HEK293 (cell line): ENCODE measurements at regions not wholly inside any gene's neighbourhood (a gene's known extent, or its start where the extent isn't known, plus 50 kb on each side); places are given as distances from the start of the nearest gene placed in this dataset.

Experiments used
- CTCF ChIA-PET: fragments of 350-600 bp; formaldehyde crosslinking; extraction: SDS; loops from one replicate; lab custom pipeline; 2021; ENCODE audit warnings: antibody characterized with exemption; lab: Yijun Ruan, JAX
- POLR2A ChIA-PET: fragments of 300-600 bp; formaldehyde crosslinking; extraction: SDS; loops from one replicate; lab custom pipeline; 2020; ENCODE audit warnings: antibody characterized with exemption, inconsistent platforms; lab: Yijun Ruan, JAX
- H3K27ac ChIP-seq: fragments of 200-500 bp; sonication (Bioruptor generic); 2 replicates; pipeline ENCODE4 v1.5.1; 2014; ENCODE audit warnings: low read depth, low read length, control low read depth, inconsistent platforms; ENCODE audit errors: extremely low read depth
- H3K36me3 ChIP-seq, 2 experiments: fragments of 200-500 bp in 1 of 2; sonication (Bioruptor generic) in 1 of 2; 1 replicate in 1 of 2; 2 replicates in 1 of 2; pipeline ENCODE4 v1.5.1; 2014 to 2017; ENCODE audit warnings: inconsistent platforms in 2 of 2, low read length in 2 of 2; ENCODE audit not compliant: control insufficient read depth in 2 of 2, insufficient read depth in 1 of 2
- H3K4me1 ChIP-seq: fragments of 200-500 bp; sonication (Bioruptor generic); 2 replicates; pipeline ENCODE4 v1.5.1; 2014; ENCODE audit warnings: mild to moderate bottlenecking, low read length, inconsistent platforms; ENCODE audit not compliant: control insufficient read depth, insufficient read depth
- H3K4me3 ChIP-seq: 2 replicates; pipeline ENCODE4 v1.5.1; 2011; ENCODE audit warnings: low read depth, mild to moderate bottlenecking, control low read depth, low read length, moderate library complexity
- H3K9me3 ChIP-seq: fragments of 200-500 bp; sonication (Bioruptor generic); 2 replicates; pipeline ENCODE4 v1.5.1; 2014; ENCODE audit warnings: low read depth, low read length, inconsistent platforms; ENCODE audit not compliant: control insufficient read depth, insufficient read depth
- FEZF1 ChIP-seq: fragments of 450-650 bp; formaldehyde crosslinking; IDR thresholded peaks from 2 replicates; pipeline ENCODE4 v1.5.1; 2016; ENCODE audit warnings: missing biosample characterization, missing genetic modification characterization
- HIC1 ChIP-seq: fragments of 450-650 bp; formaldehyde crosslinking; IDR thresholded peaks from 2 replicates; pipeline ENCODE4 v1.5.1; 2016; ENCODE audit warnings: missing biosample characterization, missing genetic modification characterization
- KLF10 ChIP-seq: fragments of 450-650 bp; IDR thresholded peaks from 2 replicates; pipeline ENCODE4 v1.5.1; 2018; ENCODE audit warnings: missing biosample characterization, mild to moderate bottlenecking, missing genetic modification characterization
- MYNN ChIP-seq: fragments of 450-650 bp; formaldehyde crosslinking; IDR thresholded peaks from 2 replicates; pipeline ENCODE4 v1.5.1; 2016; ENCODE audit warnings: missing biosample characterization, missing genetic modification characterization, borderline replicate concordance
- OVOL3 ChIP-seq: fragments of 450-650 bp; formaldehyde crosslinking; IDR thresholded peaks from 2 replicates; pipeline ENCODE4 v1.5.1; 2016; ENCODE audit warnings: missing biosample characterization, missing genetic modification characterization
- PATZ1 ChIP-seq: fragments of 450-650 bp; formaldehyde crosslinking; IDR thresholded peaks from 2 replicates; pipeline ENCODE4 v1.5.1; 2016; ENCODE audit warnings: missing biosample characterization, missing genetic modification characterization
- REPIN1 ChIP-seq: fragments of 450-650 bp; formaldehyde crosslinking; IDR thresholded peaks from 2 replicates; pipeline ENCODE4 v1.5.1; 2017; ENCODE audit warnings: missing biosample characterization, missing genetic modification characterization, low read depth
- SP2 ChIP-seq: fragments of 450-650 bp; formaldehyde crosslinking; IDR thresholded peaks from 2 replicates; pipeline ENCODE4 v1.5.1; 2016; ENCODE audit warnings: missing biosample characterization, missing genetic modification characterization
- SP7 ChIP-seq: fragments of 450-650 bp; formaldehyde crosslinking; IDR thresholded peaks from 2 replicates; pipeline ENCODE4 v1.5.1; 2016; ENCODE audit warnings: missing biosample characterization, missing genetic modification characterization
- ZBTB17 ChIP-seq: fragments of 450-650 bp; formaldehyde crosslinking; IDR thresholded peaks from 2 replicates; pipeline ENCODE4 v1.5.1; 2016; ENCODE audit warnings: missing biosample characterization, missing genetic modification characterization
- ZFP69B ChIP-seq: fragments of 450-650 bp; formaldehyde crosslinking; IDR thresholded peaks from 2 replicates; pipeline ENCODE4 v1.5.1; 2016; ENCODE audit warnings: missing biosample characterization, missing genetic modification characterization
- ZNF138 ChIP-seq: fragments of 450-650 bp; formaldehyde crosslinking; IDR thresholded peaks from 2 replicates; pipeline ENCODE4 v1.5.1; 2016; ENCODE audit warnings: missing biosample characterization, missing genetic modification characterization, borderline replicate concordance
- ZNF155 ChIP-seq: fragments of 450-650 bp; formaldehyde crosslinking; IDR thresholded peaks from 2 replicates; pipeline ENCODE4 v1.5.1; 2016; ENCODE audit warnings: missing biosample characterization, missing genetic modification characterization
- ZNF157 ChIP-seq: fragments of 450-650 bp; formaldehyde crosslinking; IDR thresholded peaks from 2 replicates; pipeline ENCODE4 v1.5.1; 2016; ENCODE audit warnings: missing biosample characterization, missing genetic modification characterization
- ZNF211 ChIP-seq: fragments of 450-650 bp; formaldehyde crosslinking; IDR thresholded peaks from 2 replicates; pipeline ENCODE4 v1.5.1; 2016; ENCODE audit warnings: low read depth, missing biosample characterization, missing genetic modification characterization
- ZNF248 ChIP-seq: fragments of 450-650 bp; formaldehyde crosslinking; IDR thresholded peaks from 2 replicates; pipeline ENCODE4 v1.5.1; 2017; ENCODE audit warnings: missing biosample characterization, missing genetic modification characterization
- ZNF529 ChIP-seq: fragments of 450-650 bp; formaldehyde crosslinking; IDR thresholded peaks from 2 replicates; pipeline ENCODE4 v1.5.1; 2017; ENCODE audit warnings: missing genetic modification characterization, missing biosample characterization; ENCODE audit not compliant: insufficient replicate concordance
- ZNF549 ChIP-seq: fragments of 450-650 bp; IDR thresholded peaks from 2 replicates; pipeline ENCODE4 v1.5.1; 2018; ENCODE audit warnings: missing biosample characterization, missing genetic modification characterization, mild to moderate bottlenecking, inconsistent platforms, moderate library complexity
- ZNF580 ChIP-seq: fragments of 450-650 bp; formaldehyde crosslinking; IDR thresholded peaks from 2 replicates; pipeline ENCODE4 v1.5.1; 2016; ENCODE audit warnings: missing biosample characterization, missing genetic modification characterization
- ZNF585B ChIP-seq: fragments of 450-650 bp; formaldehyde crosslinking; IDR thresholded peaks from 2 replicates; pipeline ENCODE4 v1.5.1; 2016; ENCODE audit warnings: missing biosample characterization, missing genetic modification characterization
- ZNF596 ChIP-seq: fragments of 450-650 bp; IDR thresholded peaks from 2 replicates; pipeline ENCODE4 v1.5.0; 2018; ENCODE audit warnings: missing biosample characterization, mild to moderate bottlenecking, missing genetic modification characterization, moderate library complexity
- ZNF624 ChIP-seq: fragments of 450-650 bp; formaldehyde crosslinking; IDR thresholded peaks from 2 replicates; pipeline ENCODE4 v1.5.1; 2017; ENCODE audit warnings: missing biosample characterization, missing genetic modification characterization
- ZNF626 ChIP-seq: fragments of 450-650 bp; sonication (Bioruptor Pico); formaldehyde crosslinking; IDR thresholded peaks from 2 replicates; pipeline ENCODE4 v1.5.1; 2018; ENCODE audit warnings: missing biosample characterization, missing genetic modification characterization, inconsistent platforms
- ZNF629 ChIP-seq: fragments of 450-650 bp; formaldehyde crosslinking; IDR thresholded peaks from 2 replicates; pipeline ENCODE4 v1.5.1; 2017; ENCODE audit warnings: missing biosample characterization, missing genetic modification characterization
- ZNF704 ChIP-seq: fragments of 450-650 bp; formaldehyde crosslinking; IDR thresholded peaks from 2 replicates; pipeline ENCODE4 v1.5.1; 2016; ENCODE audit warnings: missing biosample characterization, missing genetic modification characterization

GRCh38 chr5:125064621-125065438 is 318.4 kb upstream of the ZNF608 start:
- Histone ChIP-seq H3K27ac (no peak overlapping the region), H3K4me3 (no peak overlapping the region), H3K4me1 (peaks cover 12% of the 10 kb centered on the region; the same call in 1 of the 2 replicates), H3K9me3 (no peaks in the 10 kb centered on the region), H3K36me3 (no peaks in the 10 kb centered on the region)
- ChIA-PET CTCF (no interaction called here), POLR2A (no interaction called here)
- TF ChIP-seq OVOL3, result no peak
- TF ChIP-seq FEZF1 (tag by site-specific recombination), result peak; percentile 10; the same call in 1 of the 2 replicates
- no peak for TF ChIP-seq ZNF549 (tag by site-specific recombination)
- TF ChIP-seq SP7 (tag by site-specific recombination), result peak; percentile 86
- no peak for TF ChIP-seq ZNF704 (tag by site-specific recombination)
- no peak for TF ChIP-seq SP2
- TF ChIP-seq ZNF155 (tag by site-specific recombination), result no peak
- TF ChIP-seq ZFP69B (tag by site-specific recombination), result no peak
- no peak for TF ChIP-seq HIC1

- no peaks in the 10 kb centered on the region for H3K36me3 ChIP-seq
- POLR2A ChIA-PET, result no interaction called here
- no peak overlapping the region; the same call in 1 of the 2 replicates for H3K27ac ChIP-seq
- H3K4me1 ChIP-seq, result peaks cover 11% of the 10 kb centered on the region; the same call in 1 of the 2 replicates
- TF ChIP-seq ZNF624 (tag by site-specific recombination) (no peak), PATZ1 (no peak), ZNF529 (tag by site-specific recombination) (no peak), ZNF248 (tag by site-specific recombination) (no peak), ZNF629 (tag by site-specific recombination) (no peak), ZBTB17 (no peak), ZNF585B (no peak), MYNN (no peak), ZNF138 (tag by site-specific recombination) (no peak), REPIN1 (no peak), ZNF596 (tag by site-specific recombination) (no peak), KLF10 (no peak), ZNF626 (tag by site-specific recombination) (no peak), ZNF155 (tag by site-specific recombination) (no peak), ZNF211 (tag by site-specific recombination) (no peak), ZNF157 (no peak), ZNF580 (tag by site-specific recombination) (no peak)
- no peak overlapping the region for H3K4me3 ChIP-seq
- CTCF ChIA-PET, result no interaction called here
- H3K9me3 ChIP-seq, result no peaks in the 10 kb centered on the region
Measured at GRCh38 chr5:125065741-125066140, 319.3 kb upstream of the ZNF608 start.
